ENCODE measurements at regions not wholly inside any gene's neighbourhood (a gene's known extent, or its start where the extent isn't known, plus 50 kb on each side); places are given as distances from the start of the nearest gene placed in this dataset.

DNA sequence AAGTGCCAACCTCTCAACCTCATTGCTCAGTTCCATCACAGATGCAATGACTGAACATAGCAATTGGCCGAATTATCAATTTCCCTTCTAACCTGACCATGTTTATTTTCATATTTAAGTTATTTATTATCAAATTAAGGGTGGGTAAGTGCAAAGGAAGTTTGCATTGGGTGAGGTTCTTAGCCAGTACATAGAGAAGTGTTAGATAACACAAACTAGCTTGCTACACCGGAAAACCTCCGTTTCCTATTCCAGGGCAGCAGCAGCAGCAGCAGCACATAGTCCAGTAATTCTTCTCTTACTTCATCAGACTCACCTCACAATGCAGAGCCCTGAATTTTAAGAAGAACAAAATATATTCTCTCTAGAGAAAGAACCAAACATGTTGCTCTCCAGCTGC lies 200.5 kb upstream of the OR4E1 start:
- TF ChIP-seq, protein P1, sequence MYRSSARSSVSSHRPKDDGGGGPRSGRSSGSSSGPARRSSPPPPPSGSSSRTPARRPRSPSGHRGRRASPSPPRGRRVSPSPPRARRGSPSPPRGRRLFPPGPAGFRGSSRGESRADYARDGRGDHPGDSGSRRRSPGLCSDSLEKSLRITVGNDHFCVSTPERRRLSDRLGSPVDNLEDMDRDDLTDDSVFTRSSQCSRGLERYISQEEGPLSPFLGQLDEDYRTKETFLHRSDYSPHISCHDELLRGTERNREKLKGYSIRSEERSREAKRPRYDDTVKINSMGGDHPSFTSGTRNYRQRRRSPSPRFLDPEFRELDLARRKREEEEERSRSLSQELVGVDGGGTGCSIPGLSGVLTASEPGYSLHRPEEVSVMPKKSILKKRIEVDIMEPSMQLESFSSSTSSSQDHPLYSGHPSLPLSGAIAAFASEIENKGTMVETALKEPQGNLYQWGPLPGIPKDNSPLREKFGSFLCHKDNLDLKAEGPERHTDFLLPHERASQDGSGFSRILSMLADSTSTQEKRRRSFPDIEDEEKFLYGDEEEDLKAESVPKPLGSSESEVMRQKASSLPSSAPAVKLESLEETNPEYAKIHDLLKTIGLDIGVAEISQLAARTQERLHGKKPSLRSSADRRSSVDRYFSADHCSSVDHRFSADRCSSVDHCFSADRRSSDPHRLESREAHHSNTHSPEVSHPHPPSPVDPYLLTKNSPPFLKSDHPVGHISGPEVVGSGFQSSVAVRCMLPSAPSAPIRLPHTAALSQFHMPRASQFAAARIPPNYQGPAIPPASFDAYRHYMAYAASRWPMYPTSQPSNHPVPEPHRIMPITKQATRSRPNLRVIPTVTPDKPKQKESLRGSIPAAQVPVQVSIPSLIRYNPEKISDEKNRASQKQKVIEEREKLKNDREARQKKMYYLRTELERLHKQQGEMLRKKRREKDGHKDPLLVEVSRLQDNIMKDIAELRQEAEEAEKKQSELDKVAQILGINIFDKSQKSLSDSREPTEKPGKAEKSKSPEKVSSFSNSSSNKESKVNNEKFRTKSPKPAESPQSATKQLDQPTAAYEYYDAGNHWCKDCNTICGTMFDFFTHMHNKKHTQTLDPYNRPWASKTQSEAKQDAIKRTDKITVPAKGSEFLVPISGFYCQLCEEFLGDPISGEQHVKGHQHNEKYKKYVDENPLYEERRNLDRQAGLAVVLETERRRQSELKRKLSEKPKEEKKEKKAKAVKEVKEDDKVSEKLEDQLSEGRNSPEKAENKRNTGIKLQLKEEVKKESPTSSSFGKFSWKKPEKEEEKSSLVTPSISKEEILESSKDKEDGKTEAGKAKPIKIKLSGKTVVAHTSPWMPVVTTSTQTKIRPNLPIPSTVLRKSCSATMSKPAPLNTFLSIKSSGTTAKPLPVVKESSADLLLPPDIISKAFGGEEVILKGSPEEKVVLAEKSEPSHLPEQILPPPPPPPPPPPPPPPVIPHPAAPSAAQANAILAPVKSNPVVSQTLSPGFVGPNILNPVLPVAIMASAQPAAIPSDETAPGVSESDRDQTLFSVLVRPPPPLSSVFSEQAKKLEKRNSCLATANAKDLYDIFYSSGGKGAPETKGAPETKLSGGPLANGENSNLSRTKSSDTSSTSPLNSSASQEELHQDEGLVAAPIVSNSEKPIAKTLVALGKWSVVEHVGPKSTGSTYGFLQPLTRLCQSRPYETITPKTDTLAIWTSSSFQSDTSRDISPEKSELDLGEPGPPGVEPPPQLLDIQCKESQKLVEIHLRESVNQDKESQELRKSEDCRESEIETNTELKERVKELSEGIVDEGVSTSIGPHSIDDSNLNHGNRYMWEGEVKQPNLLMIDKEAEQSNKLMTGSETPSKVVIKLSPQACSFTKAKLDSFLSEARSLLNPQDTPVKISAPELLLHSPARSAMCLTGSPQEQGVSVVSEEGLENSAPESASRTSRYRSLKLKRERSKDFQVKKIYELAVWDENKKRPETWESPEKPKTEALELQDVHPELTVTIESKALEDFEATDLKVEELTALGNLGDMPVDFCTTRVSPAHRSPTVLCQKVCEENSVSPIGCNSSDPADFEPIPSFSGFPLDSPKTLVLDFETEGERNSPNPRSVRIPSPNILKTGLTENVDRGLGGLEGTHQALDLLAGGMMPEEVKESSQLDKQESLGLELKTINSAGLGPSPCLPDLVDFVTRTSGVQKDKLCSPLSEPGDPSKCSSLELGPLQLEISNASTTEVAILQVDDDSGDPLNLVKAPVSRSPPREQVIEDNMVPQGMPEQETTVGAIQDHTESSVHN (CRISPR knock-in tag; IDR thresholded peaks at IDR 0.05): no peak
- TF ChIP-seq RAD21 (CRISPR knock-in tag; IDR thresholded peaks at IDR 0.05): no peak
- TF ChIP-seq TP53 (CRISPR knock-in tag; conservative IDR thresholded peaks at IDR 0.05): no peak

Data from HepG2 (cell line).